ENCODE measurements at regions not wholly inside any gene's neighbourhood (a gene's known extent, or its start where the extent isn't known, plus 50 kb on each side); places are given as distances from the start of the nearest gene placed in this dataset.

DNA sequence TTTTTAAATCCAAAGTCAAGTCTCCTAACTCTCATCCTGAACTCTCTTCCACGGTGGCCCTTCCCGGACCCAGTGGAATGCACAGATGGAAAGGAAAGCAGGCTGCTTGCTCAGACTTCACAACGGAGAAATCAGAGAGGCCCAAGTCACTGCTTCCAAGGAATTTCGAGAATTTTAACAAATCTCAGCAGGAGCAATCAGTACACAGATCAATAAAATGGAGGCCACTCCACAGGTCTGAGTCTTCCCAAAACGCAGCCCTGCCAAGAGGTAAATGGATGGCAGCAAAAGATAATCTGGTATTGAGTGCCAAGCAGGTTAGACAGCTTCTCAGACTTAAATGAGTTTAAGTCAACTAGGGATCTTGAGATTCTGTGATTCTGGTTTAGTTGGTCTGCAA, 81.1 kb upstream of the TIAM1 start:
- BruUV-seq (replicated peaks) = no TSS peak
- Histone ChIP-seq H3K36me3 (ENCODE audit: control insufficient read depth, insufficient read depth, low read length) (no peaks in the 10 kb centered on the region), H3K4me3 (ENCODE audit: low read depth in 2 of 2, low read length in 2 of 2) (no peak overlapping the region), H3K4me1 (ENCODE audit: control insufficient read depth, insufficient read depth, low read length) (no peaks in the 10 kb centered on the region), H3K9me3 (ENCODE audit: control insufficient read depth, insufficient read depth, low read depth, low read length) (no peaks in the 10 kb centered on the region), H3K27me3 (ENCODE audit: control insufficient read depth, insufficient read depth, low read length) (no peaks in the 10 kb centered on the region), H3K27ac (ENCODE audit: low read length) (no peak overlapping the region)
- ChIA-PET POLR2A (no interaction called here), CTCF (no interaction called here)
- intact Hi-C loops (cut with micrococcal nuclease; ENCODE audit: unreplicated experiment) (no loop called here), in situ Hi-C loops (cut with HindIII; ENCODE audit: low pct_unique_long_range_greater_than_20kb, low sequenced_read_pairs) (no loop called here)
- DNase-seq (ENCODE audit: low read depth, low spot score) = no peak
- ATAC-seq = no peak
- no peak for TF ChIP-seq TCF7L2 (IDR thresholded peaks at IDR 0.05; ENCODE audit: low read depth, low read length)
- TF ChIP-seq SIN3A (IDR thresholded peaks at IDR 0.05; ENCODE audit: borderline replicate concordance, insufficient read depth, low read depth, low read length) = no peak
- TF ChIP-seq, protein P1, sequence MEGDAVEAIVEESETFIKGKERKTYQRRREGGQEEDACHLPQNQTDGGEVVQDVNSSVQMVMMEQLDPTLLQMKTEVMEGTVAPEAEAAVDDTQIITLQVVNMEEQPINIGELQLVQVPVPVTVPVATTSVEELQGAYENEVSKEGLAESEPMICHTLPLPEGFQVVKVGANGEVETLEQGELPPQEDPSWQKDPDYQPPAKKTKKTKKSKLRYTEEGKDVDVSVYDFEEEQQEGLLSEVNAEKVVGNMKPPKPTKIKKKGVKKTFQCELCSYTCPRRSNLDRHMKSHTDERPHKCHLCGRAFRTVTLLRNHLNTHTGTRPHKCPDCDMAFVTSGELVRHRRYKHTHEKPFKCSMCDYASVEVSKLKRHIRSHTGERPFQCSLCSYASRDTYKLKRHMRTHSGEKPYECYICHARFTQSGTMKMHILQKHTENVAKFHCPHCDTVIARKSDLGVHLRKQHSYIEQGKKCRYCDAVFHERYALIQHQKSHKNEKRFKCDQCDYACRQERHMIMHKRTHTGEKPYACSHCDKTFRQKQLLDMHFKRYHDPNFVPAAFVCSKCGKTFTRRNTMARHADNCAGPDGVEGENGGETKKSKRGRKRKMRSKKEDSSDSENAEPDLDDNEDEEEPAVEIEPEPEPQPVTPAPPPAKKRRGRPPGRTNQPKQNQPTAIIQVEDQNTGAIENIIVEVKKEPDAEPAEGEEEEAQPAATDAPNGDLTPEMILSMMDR (IDR thresholded peaks at IDR 0.05) = no peak
- TF ChIP-seq POLR2AphosphoS5 (IDR thresholded peaks at IDR 0.05; ENCODE audit: low read depth, low read length) = no peak
- TF ChIP-seq, protein P2, sequence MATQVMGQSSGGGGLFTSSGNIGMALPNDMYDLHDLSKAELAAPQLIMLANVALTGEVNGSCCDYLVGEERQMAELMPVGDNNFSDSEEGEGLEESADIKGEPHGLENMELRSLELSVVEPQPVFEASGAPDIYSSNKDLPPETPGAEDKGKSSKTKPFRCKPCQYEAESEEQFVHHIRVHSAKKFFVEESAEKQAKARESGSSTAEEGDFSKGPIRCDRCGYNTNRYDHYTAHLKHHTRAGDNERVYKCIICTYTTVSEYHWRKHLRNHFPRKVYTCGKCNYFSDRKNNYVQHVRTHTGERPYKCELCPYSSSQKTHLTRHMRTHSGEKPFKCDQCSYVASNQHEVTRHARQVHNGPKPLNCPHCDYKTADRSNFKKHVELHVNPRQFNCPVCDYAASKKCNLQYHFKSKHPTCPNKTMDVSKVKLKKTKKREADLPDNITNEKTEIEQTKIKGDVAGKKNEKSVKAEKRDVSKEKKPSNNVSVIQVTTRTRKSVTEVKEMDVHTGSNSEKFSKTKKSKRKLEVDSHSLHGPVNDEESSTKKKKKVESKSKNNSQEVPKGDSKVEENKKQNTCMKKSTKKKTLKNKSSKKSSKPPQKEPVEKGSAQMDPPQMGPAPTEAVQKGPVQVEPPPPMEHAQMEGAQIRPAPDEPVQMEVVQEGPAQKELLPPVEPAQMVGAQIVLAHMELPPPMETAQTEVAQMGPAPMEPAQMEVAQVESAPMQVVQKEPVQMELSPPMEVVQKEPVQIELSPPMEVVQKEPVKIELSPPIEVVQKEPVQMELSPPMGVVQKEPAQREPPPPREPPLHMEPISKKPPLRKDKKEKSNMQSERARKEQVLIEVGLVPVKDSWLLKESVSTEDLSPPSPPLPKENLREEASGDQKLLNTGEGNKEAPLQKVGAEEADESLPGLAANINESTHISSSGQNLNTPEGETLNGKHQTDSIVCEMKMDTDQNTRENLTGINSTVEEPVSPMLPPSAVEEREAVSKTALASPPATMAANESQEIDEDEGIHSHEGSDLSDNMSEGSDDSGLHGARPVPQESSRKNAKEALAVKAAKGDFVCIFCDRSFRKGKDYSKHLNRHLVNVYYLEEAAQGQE (IDR thresholded peaks at IDR 0.05; ENCODE audit: insufficient read depth in 1 of 2, low read depth in 2 of 2, low read length in 1 of 2) = no peak

- DNase-seq (ENCODE audit: low read depth, low spot score) (no peak), ATAC-seq (no peak)
- CTCF ChIA-PET = no interaction called here
- Histone ChIP-seq H3K9me3 (ENCODE audit: control insufficient read depth, insufficient read depth, low read depth, low read length) (no peaks in the 10 kb centered on the region), H3K27ac (ENCODE audit: low read length) (no peak overlapping the region), H3K4me3 (ENCODE audit: low read depth in 2 of 2, low read length in 2 of 2) (no peak overlapping the region), H3K36me3 (ENCODE audit: control insufficient read depth, insufficient read depth, low read length) (no peaks in the 10 kb centered on the region), H3K27me3 (ENCODE audit: control insufficient read depth, insufficient read depth, low read length) (no peaks in the 10 kb centered on the region), H3K4me1 (ENCODE audit: control insufficient read depth, insufficient read depth, low read length) (no peaks in the 10 kb centered on the region)
- no TSS peak for BruUV-seq (replicated peaks)
- in situ Hi-C loops (cut with HindIII; ENCODE audit: low pct_unique_long_range_greater_than_20kb, low sequenced_read_pairs) (no loop called here), intact Hi-C loops (cut with micrococcal nuclease; ENCODE audit: unreplicated experiment) (no loop called here)
- POLR2A ChIA-PET = no interaction called here
- TF ChIP-seq TCF7L2 (IDR thresholded peaks at IDR 0.05; ENCODE audit: low read depth, low read length) (no peak), POLR2AphosphoS5 (IDR thresholded peaks at IDR 0.05; ENCODE audit: low read depth, low read length) (no peak), SIN3A (IDR thresholded peaks at IDR 0.05; ENCODE audit: borderline replicate concordance, insufficient read depth, low read depth, low read length) (no peak)
- TF ChIP-seq, protein P2 (IDR thresholded peaks at IDR 0.05; ENCODE audit: insufficient read depth in 1 of 2, low read depth in 2 of 2, low read length in 1 of 2) = no peak
- TF ChIP-seq, protein P1 (IDR thresholded peaks at IDR 0.05) = no peak
These were observed 80.0 kb upstream of the TIAM1 start for GRCh38 chr21:31424058-31424457.
